ENCODE measurements at regions not wholly inside any gene's neighbourhood (a gene's known extent, or its start where the extent isn't known, plus 50 kb on each side); places are given as distances from the start of the nearest gene placed in this dataset.

GRCh38 chr16:6993544-6993943 lies 339.1 kb upstream of the RBFOX1 start:
- Histone ChIP-seq H2AK9ac (replicated peaks; ENCODE audit: low read depth, low read length, poor library complexity) (no peak overlapping the region), H2BK20ac (ENCODE audit: low read depth, low read length) (no peak overlapping the region), H3K14ac (replicated peaks; ENCODE audit: low read depth, low read length) (no peak overlapping the region), H3K56ac (ENCODE audit: extremely low read depth, insufficient read depth, low read length) (no peak overlapping the region), H3K4me3 (ENCODE audit: insufficient read depth, low read depth, low read length) (no peak overlapping the region), H3K23ac (ENCODE audit: low read depth, low read length) (no peak overlapping the region), H3K9me3 (ENCODE audit: control insufficient read depth, insufficient read depth, low read length) (peaks cover 4% of the 10 kb centered on the region), H3K4me1 (ENCODE audit: control insufficient read depth, insufficient read depth, low read length) (no peaks in the 10 kb centered on the region), H3K4ac (ENCODE audit: low read depth, low read length) (no peak overlapping the region), H2BK120ac (ENCODE audit: low read depth, low read length) (no peak overlapping the region), H3K27me3 (ENCODE audit: control insufficient read depth, insufficient read depth, low read length) (no peaks in the 10 kb centered on the region), H2BK15ac (ENCODE audit: low read depth, low read length) (no peak overlapping the region), H3K18ac (ENCODE audit: low read depth, low read length) (no peak overlapping the region), H3K36me3 (ENCODE audit: control insufficient read depth, insufficient read depth, low read length) (no peaks in the 10 kb centered on the region), H3K9me1 (ENCODE audit: insufficient read depth, low read length) (no peaks in the 10 kb centered on the region), H3K9ac (ENCODE audit: low read depth, low read length) (no peak overlapping the region), H2BK5ac (ENCODE audit: low read depth, low read length, poor library complexity, severe bottlenecking) (no peak overlapping the region), H2AFZ (replicated peaks; ENCODE audit: low read length, poor library complexity) (no peak overlapping the region), H3K27ac (ENCODE audit: insufficient read depth, low read length) (no peak overlapping the region), H2AK5ac (ENCODE audit: low read depth, low read length) (no peak overlapping the region), H4K91ac (ENCODE audit: insufficient read depth, low read depth, low read length) (no peak overlapping the region), H4K8ac (ENCODE audit: low read depth in 2 of 2, low read length in 2 of 2) (no peak overlapping the region), H3K79me1 (ENCODE audit: low read depth in 1 of 2, low read length in 2 of 2) (no peaks in the 10 kb centered on the region), H4K20me1 (ENCODE audit: insufficient read depth, low read length) (no peaks in the 10 kb centered on the region), H4K5ac (ENCODE audit: low read depth, low read length) (no peak overlapping the region), H3K4me2 (ENCODE audit: low read depth, low read length) (no peak overlapping the region)
- intact Hi-C loops (cut with micrococcal nuclease) (no loop called here), dilution Hi-C loops (cut with HindIII; ENCODE audit: low sequenced_read_pairs, unreplicated experiment) (no loop called here), in situ Hi-C loops (cut with MboI; ENCODE audit: low sequenced_read_pairs) (loop anchor here (10.0 kb wide), 1 partner anchor 61 kb away; no protein-coding TSS in a partner anchor)
- no peak for TF ChIP-seq RAD21 (IDR thresholded peaks at IDR 0.05; ENCODE audit: low read length)
- TF ChIP-seq, protein P1, sequence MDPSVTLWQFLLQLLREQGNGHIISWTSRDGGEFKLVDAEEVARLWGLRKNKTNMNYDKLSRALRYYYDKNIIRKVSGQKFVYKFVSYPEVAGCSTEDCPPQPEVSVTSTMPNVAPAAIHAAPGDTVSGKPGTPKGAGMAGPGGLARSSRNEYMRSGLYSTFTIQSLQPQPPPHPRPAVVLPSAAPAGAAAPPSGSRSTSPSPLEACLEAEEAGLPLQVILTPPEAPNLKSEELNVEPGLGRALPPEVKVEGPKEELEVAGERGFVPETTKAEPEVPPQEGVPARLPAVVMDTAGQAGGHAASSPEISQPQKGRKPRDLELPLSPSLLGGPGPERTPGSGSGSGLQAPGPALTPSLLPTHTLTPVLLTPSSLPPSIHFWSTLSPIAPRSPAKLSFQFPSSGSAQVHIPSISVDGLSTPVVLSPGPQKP (IDR thresholded peaks at IDR 0.05; ENCODE audit: borderline replicate concordance, low read depth, low read length): no peak
- TF ChIP-seq, protein P2, sequence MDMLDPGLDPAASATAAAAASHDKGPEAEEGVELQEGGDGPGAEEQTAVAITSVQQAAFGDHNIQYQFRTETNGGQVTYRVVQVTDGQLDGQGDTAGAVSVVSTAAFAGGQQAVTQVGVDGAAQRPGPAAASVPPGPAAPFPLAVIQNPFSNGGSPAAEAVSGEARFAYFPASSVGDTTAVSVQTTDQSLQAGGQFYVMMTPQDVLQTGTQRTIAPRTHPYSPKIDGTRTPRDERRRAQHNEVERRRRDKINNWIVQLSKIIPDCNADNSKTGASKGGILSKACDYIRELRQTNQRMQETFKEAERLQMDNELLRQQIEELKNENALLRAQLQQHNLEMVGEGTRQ (IDR thresholded peaks at IDR 0.05; ENCODE audit: low read depth, low read length): no peak
- TF ChIP-seq SMC3 (IDR thresholded peaks at IDR 0.05; ENCODE audit: low read depth, low read length): no peak
- TF ChIP-seq RFX5 (IDR thresholded peaks at IDR 0.05; ENCODE audit: low read depth, low read length): no peak
- no peak for TF ChIP-seq POLR2A (IDR thresholded peaks at IDR 0.05; ENCODE audit: low read depth, low read length)
- TF ChIP-seq CHD1 (IDR thresholded peaks at IDR 0.05; ENCODE audit: low read depth, low read length): no peak
- no peak for TF ChIP-seq MAZ (IDR thresholded peaks at IDR 0.05; ENCODE audit: borderline replicate concordance, low read depth, low read length)
- no peak for TF ChIP-seq NFE2L2 (IDR thresholded peaks at IDR 0.05; ENCODE audit: low read depth, low read length)
- no peak for TF ChIP-seq RCOR1 (IDR thresholded peaks at IDR 0.05; ENCODE audit: insufficient replicate concordance, low read length)
- ATAC-seq (ENCODE audit: low read depth): no peak
- ChIA-PET CTCF (no interaction called here), POLR2A (ENCODE audit: unreplicated experiment) (no interaction called here)
- DNase-seq: no peak
- no CpG with 5 or more reads among the region's 4 CpGs for WGBS, 2 experiments (ENCODE audit: extremely low coverage in 2 of 2, insufficient read length in 1 of 2)
- BruUV-seq (replicated peaks): no TSS peak
